ENCODE measurements at regions not wholly inside any gene's neighbourhood (a gene's known extent, or its start where the extent isn't known, plus 50 kb on each side); places are given as distances from the start of the nearest gene placed in this dataset.

DNA sequence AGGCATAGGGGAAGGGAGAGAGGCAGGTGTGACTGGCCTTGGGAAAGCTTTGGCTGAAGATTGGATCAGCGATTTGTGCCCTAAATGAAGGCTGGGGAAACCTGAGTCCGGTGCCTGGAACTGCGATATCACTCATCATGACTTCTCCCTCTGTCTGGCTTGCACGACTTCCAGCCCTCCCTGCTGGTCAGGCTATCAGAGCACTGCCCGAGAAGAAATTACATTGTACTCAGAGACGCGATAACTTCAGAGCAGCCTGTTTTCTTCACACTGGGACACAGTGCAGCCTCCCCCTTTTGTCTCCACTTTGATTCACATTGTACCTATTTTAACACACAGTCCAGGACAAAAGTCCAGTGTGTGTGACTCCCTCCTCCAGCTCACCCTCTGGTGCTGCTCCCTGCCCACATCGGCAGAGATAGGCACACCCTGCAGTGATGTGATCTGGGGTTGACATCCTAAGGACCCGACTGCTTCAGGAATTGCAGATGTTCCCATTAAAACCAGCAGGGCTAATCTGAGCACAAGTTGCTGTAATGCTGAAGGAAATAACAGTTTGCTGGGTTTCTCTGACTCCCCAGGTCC lies 62.1 kb upstream of the CADM1 start:
- DNase-seq, result no peak

DNA sequence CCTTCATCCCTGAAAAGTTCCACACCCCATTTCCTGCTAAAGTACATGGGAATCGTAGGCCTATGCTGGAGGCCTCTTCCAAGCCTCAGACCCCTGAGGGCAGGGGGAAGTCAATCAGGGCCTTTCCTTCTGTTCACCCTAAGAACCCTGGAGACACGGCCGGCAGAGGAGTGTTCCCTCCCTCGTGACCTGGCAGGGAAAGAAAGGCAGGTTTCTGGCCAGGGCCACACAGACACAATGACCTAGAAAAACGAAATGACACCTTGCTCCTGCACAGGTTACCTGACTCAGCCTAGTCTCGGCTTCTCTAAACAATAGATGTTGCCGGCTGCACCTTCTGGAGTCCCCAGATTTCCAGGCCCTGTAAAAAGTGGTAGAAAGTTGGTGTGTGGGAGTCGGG lies 60.6 kb upstream of the CADM1 start:
- DNase-seq, result no peak

DNA sequence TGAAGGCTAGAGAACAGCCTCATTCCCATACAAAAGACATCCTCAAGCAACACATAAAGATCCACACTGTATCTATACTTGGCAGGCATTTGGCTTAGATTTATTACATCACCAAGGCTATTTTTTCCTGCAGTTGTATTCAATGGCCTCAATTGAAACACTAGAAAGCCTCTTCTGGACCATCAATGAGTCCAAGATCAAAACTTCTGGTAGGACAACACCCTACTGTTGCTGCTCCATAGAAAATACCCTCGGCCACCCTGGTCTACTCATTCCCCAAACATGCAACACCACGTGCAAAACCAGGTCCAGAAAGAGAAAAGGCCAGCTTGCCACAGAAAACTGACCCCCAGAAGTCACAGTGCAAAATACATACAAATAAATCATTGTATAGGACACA lies 56.9 kb upstream of the CADM1 start:
- no peak for DNase-seq

DNA sequence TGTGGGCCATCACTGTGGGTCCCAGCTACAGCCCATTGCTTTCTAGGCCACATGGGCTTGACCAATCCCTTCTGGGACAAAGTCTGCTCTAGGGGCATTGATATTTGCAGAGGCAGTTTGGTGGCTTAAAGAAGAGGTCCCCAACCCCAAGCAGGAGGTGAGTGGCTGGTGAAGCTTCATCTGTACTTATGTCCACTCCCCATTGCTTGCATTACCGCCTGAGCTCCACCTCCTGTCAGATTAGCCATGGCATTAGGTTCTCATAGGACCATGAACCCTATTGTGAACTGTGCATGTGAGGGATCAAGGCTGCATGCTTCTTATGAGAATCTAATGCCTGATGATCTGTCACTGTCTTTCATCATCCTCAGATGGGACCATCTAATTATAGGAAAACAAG lies 54.4 kb upstream of the CADM1 start:
- no peak for DNase-seq

DNA sequence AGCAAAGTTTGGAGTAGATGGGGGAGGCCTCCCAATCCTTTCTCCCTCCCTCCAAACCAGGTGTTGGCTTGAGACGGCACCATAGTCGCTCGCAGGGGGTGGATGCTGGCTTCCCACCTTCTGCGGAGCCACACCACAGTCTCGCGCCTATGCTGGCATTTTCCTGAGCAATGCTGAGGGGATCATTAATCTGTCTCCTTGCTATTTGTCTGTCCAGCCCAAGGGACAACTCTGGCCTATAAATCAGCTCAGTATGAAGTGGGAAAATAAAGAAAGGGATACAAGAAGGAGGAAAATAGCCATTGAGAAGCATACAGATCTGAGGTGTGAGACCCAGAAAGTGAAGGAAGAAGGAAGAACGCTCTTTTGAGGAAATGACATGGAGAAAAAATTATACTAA lies 53.5 kb upstream of the CADM1 start:
- no peak for DNase-seq

DNA sequence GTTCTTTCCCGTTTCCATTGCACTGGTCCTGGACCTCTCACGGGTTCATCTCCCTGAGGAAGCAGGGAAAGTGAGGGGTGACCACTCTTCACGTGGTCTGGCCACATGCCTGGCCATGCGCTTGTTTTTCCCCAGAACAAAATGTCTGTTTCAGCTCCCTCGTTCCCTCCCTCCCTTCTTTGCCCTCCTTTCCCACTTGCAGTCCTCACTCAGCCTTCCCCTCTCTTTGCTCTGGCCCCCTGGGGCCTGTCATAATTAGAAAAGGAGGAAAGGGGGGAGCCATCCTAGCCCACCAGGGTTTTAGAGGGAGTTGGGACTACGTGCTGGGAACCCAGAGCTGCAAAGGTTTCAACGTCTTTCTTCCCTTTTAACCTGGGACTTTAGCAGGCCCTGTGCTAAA lies 52.8 kb upstream of the CADM1 start:
- DNase-seq, result no peak

DNA sequence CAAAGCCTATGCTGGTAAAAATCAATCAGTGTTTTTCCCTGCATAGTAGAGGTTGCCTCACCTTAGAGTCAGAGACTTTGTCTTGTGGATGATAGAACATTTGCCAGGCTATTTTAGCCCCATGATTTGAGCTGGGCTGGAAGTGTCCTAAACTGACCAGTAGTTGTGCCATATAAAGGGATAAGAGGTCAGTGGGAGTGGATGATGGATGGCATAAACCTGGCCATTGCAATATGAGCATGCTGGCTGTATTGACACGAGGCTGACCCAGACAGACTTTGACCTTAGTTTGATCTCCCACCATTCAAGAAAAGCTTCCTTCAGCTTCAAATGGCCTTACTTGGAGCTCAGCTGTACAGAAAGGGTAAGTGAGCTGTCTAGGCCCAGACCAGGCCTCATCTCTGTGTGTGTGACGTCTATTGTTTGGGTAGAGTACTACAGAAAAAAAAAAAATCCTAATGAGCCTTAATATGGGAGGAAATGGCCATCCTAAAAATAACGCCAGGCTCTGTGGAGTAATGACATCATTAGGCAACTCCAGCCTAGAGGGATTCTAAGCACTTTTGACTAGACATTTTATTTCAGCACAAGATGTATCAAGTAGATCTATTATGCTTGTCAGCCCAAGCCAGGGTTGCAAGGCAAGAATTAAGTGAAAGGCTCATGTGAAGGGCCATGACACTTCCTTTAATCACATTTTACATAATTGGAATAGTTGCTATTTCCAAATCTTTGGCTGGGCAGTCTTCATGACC lies 51.3 kb upstream of the CADM1 start:
- no peak for DNase-seq

All from T-helper 1 cell (primary cell).